ENCODE measurements at regions not wholly inside any gene's neighbourhood (a gene's known extent, or its start where the extent isn't known, plus 50 kb on each side); places are given as distances from the start of the nearest gene placed in this dataset.

DNA sequence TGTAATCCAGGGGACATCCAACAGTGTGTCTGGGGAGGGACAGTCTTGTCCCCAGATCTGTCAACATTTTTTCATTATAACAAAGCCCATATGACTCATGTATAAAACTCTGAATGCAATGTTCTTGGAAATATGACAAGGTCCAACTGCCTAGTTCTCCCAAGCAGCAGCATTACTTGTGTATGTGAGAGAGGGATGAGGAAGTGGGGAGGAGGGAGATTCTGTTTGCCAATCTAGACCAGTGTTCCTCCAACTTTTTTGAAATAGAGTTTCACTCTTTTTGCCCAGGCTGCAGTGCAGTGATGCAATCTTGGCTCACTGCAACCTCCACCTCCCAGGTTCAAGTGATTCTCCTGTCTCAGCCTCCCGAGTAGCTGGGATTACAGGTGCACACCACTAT lies 394.8 kb downstream of the DHX35 start:
- Mint-ChIP-seq H3K27ac (no peak overlapping the region), H3K27me3 (ENCODE audit: insufficient read depth, low read depth, poor library complexity) (no peaks in the 10 kb centered on the region), H3K4me1 (no peaks in the 10 kb centered on the region), H3K36me3 (ENCODE audit: low read depth) (no peaks in the 10 kb centered on the region), H3K9me3 (no peaks in the 10 kb centered on the region), H3K4me3 (no peak overlapping the region)
- Histone ChIP-seq H3K4me2 (no peak overlapping the region), H3K9me2 (ENCODE audit: insufficient read depth) (no peaks in the 10 kb centered on the region; the same call in 1 of the 2 replicates), H3K36me3 (ENCODE audit: insufficient read depth) (no peaks in the 10 kb centered on the region), H2AFZ (no peak overlapping the region), H3K27ac (ENCODE audit: low read depth) (no peak overlapping the region), H3K27me3 (ENCODE audit: insufficient read depth) (no peaks in the 10 kb centered on the region), H3F3A (replicated peaks; ENCODE audit: low read depth) (no peaks in the 10 kb centered on the region), H3K4me3 (no peak overlapping the region), H3K79me2 (replicated peaks; ENCODE audit: insufficient read depth) (no peaks in the 10 kb centered on the region), H4K20me1 (replicated peaks; ENCODE audit: insufficient read depth) (no peaks in the 10 kb centered on the region), H3K4me1 (ENCODE audit: insufficient read depth) (no peaks in the 10 kb centered on the region)
- ATAC-seq (no peak), DNase-seq (ENCODE audit: low spot score) (no peak)
- no peak for TF ChIP-seq EZH2phosphoT487 (IDR thresholded peaks at IDR 0.05; ENCODE audit: unreplicated experiment)
- TF ChIP-seq, protein P1, sequence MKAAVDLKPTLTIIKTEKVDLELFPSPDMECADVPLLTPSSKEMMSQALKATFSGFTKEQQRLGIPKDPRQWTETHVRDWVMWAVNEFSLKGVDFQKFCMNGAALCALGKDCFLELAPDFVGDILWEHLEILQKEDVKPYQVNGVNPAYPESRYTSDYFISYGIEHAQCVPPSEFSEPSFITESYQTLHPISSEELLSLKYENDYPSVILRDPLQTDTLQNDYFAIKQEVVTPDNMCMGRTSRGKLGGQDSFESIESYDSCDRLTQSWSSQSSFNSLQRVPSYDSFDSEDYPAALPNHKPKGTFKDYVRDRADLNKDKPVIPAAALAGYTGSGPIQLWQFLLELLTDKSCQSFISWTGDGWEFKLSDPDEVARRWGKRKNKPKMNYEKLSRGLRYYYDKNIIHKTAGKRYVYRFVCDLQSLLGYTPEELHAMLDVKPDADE (IDR thresholded peaks at IDR 0.05), result no peak
- TF ChIP-seq NANOG (IDR thresholded peaks at IDR 0.05; ENCODE audit: borderline replicate concordance), result no peak
- no peak for TF ChIP-seq ZNF331 (CRISPR knock-in tag; IDR thresholded peaks at IDR 0.05; ENCODE audit: low read depth)
- no peak for TF ChIP-seq ZNF114 (CRISPR knock-in tag; IDR thresholded peaks at IDR 0.05)
- TF ChIP-seq, protein P2, sequence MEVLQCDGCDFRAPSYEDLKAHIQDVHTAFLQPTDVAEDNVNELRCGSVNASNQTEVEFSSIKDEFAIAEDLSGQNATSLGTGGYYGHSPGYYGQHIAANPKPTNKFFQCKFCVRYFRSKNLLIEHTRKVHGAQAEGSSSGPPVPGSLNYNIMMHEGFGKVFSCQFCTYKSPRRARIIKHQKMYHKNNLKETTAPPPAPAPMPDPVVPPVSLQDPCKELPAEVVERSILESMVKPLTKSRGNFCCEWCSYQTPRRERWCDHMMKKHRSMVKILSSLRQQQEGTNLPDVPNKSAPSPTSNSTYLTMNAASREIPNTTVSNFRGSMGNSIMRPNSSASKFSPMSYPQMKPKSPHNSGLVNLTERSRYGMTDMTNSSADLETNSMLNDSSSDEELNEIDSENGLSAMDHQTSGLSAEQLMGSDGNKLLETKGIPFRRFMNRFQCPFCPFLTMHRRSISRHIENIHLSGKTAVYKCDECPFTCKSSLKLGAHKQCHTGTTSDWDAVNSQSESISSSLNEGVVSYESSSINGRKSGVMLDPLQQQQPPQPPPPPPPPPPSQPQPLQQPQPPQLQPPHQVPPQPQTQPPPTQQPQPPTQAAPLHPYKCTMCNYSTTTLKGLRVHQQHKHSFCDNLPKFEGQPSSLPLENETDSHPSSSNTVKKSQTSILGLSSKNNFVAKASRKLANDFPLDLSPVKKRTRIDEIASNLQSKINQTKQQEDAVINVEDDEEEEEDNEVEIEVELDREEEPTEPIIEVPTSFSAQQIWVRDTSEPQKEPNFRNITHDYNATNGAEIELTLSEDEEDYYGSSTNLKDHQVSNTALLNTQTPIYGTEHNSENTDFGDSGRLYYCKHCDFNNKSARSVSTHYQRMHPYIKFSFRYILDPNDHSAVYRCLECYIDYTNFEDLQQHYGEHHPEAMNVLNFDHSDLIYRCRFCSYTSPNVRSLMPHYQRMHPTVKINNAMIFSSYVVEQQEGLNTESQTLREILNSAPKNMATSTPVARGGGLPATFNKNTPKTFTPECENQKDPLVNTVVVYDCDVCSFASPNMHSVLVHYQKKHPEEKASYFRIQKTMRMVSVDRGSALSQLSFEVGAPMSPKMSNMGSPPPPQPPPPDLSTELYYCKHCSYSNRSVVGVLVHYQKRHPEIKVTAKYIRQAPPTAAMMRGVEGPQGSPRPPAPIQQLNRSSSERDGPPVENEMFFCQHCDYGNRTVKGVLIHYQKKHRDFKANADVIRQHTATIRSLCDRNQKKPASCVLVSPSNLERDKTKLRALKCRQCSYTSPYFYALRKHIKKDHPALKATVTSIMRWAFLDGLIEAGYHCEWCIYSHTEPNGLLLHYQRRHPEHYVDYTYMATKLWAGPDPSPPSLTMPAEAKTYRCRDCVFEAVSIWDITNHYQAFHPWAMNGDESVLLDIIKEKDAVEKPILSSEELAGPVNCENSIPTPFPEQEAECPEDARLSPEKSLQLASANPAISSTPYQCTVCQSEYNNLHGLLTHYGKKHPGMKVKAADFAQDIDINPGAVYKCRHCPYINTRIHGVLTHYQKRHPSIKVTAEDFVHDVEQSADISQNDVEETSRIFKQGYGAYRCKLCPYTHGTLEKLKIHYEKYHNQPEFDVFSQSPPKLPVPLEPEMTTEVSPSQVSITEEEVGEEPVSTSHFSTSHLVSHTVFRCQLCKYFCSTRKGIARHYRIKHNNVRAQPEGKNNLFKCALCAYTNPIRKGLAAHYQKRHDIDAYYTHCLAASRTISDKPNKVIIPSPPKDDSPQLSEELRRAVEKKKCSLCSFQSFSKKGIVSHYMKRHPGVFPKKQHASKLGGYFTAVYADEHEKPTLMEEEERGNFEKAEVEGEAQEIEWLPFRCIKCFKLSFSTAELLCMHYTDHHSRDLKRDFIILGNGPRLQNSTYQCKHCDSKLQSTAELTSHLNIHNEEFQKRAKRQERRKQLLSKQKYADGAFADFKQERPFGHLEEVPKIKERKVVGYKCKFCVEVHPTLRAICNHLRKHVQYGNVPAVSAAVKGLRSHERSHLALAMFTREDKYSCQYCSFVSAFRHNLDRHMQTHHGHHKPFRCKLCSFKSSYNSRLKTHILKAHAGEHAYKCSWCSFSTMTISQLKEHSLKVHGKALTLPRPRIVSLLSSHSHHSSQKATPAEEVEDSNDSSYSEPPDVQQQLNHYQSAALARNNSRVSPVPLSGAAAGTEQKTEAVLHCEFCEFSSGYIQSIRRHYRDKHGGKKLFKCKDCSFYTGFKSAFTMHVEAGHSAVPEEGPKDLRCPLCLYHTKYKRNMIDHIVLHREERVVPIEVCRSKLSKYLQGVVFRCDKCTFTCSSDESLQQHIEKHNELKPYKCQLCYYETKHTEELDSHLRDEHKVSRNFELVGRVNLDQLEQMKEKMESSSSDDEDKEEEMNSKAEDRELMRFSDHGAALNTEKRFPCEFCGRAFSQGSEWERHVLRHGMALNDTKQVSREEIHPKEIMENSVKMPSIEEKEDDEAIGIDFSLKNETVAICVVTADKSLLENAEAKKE (CRISPR knock-in tag; IDR thresholded peaks at IDR 0.05), result no peak
- TF ChIP-seq, protein P3, sequence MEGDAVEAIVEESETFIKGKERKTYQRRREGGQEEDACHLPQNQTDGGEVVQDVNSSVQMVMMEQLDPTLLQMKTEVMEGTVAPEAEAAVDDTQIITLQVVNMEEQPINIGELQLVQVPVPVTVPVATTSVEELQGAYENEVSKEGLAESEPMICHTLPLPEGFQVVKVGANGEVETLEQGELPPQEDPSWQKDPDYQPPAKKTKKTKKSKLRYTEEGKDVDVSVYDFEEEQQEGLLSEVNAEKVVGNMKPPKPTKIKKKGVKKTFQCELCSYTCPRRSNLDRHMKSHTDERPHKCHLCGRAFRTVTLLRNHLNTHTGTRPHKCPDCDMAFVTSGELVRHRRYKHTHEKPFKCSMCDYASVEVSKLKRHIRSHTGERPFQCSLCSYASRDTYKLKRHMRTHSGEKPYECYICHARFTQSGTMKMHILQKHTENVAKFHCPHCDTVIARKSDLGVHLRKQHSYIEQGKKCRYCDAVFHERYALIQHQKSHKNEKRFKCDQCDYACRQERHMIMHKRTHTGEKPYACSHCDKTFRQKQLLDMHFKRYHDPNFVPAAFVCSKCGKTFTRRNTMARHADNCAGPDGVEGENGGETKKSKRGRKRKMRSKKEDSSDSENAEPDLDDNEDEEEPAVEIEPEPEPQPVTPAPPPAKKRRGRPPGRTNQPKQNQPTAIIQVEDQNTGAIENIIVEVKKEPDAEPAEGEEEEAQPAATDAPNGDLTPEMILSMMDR (conservative IDR thresholded peaks at IDR 0.05; ENCODE audit: low read depth in 2 of 2), result no peak
- TF ChIP-seq EZH2 (IDR thresholded peaks at IDR 0.05; ENCODE audit: low read depth, unreplicated experiment), result no peak
- no peak for TF ChIP-seq STAT1 (IDR thresholded peaks at IDR 0.05; ENCODE audit: unreplicated experiment)
- TF ChIP-seq CREB1 (CRISPR knock-in tag; IDR thresholded peaks at IDR 0.05; ENCODE audit: low read depth), result no peak
- no peak for TF ChIP-seq POLR2AphosphoS5 (IDR thresholded peaks at IDR 0.05; ENCODE audit: low read depth)
- TF ChIP-seq, protein P4, sequence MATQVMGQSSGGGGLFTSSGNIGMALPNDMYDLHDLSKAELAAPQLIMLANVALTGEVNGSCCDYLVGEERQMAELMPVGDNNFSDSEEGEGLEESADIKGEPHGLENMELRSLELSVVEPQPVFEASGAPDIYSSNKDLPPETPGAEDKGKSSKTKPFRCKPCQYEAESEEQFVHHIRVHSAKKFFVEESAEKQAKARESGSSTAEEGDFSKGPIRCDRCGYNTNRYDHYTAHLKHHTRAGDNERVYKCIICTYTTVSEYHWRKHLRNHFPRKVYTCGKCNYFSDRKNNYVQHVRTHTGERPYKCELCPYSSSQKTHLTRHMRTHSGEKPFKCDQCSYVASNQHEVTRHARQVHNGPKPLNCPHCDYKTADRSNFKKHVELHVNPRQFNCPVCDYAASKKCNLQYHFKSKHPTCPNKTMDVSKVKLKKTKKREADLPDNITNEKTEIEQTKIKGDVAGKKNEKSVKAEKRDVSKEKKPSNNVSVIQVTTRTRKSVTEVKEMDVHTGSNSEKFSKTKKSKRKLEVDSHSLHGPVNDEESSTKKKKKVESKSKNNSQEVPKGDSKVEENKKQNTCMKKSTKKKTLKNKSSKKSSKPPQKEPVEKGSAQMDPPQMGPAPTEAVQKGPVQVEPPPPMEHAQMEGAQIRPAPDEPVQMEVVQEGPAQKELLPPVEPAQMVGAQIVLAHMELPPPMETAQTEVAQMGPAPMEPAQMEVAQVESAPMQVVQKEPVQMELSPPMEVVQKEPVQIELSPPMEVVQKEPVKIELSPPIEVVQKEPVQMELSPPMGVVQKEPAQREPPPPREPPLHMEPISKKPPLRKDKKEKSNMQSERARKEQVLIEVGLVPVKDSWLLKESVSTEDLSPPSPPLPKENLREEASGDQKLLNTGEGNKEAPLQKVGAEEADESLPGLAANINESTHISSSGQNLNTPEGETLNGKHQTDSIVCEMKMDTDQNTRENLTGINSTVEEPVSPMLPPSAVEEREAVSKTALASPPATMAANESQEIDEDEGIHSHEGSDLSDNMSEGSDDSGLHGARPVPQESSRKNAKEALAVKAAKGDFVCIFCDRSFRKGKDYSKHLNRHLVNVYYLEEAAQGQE (IDR thresholded peaks at IDR 0.05; ENCODE audit: unreplicated experiment), result no peak
- TF ChIP-seq JUNB (IDR thresholded peaks at IDR 0.05; ENCODE audit: unreplicated experiment), result no peak
